ENCODE measurements at regions not wholly inside any gene's neighbourhood (a gene's known extent, or its start where the extent isn't known, plus 50 kb on each side); places are given as distances from the start of the nearest gene placed in this dataset.

- TF ChIP-seq EZH2phosphoT487 (IDR thresholded peaks at IDR 0.05; ENCODE audit: borderline replicate concordance) = no peak
- no peak for TF ChIP-seq CTCF (conservative IDR thresholded peaks at IDR 0.05; ENCODE audit: low read length)
Observed at GRCh38 chr12:72723732-72724131, 451.6 kb downstream of the TRHDE start.

All from Loucy (cell line).